Activated CD4-positive, alpha-beta T cell treated with anti-CD3 and anti-CD28 coated beads for 36 hours (primary cell): ENCODE measurements at regions not wholly inside any gene's neighbourhood (a gene's known extent, or its start where the extent isn't known, plus 50 kb on each side); places are given as distances from the start of the nearest gene placed in this dataset.
A peak's percentile ranks its signal among the peaks of the same experiment; 100 is the strongest.
"Not testable (repeated sequence)": the region's sequence is repeated elsewhere in the genome, so short reads cannot be mapped to it uniquely, and the experiment has no call there.

Experiments
- ATAC-seq: fragments of 200-7000 bp; cut with Tn5 transposase; one replicate; pipeline ENCODE4 v1.10.0; 2021; ENCODE audit warnings: mild to moderate bottlenecking, moderate library complexity
- CTCF ChIA-PET: fragments of 350-600 bp; sonication (Branson Sonifier 250); formaldehyde crosslinking; loops from one replicate; lab custom pipeline; 2021; ENCODE audit warnings: antibody characterized with exemption; lab: Charles Lee
- POLR2A ChIA-PET: fragments of 350-600 bp; sonication (Branson Sonifier 250); formaldehyde crosslinking; loops from one replicate; lab custom pipeline; 2021; ENCODE audit warnings: antibody characterized with exemption, inconsistent platforms; lab: Charles Lee
- DNase-seq: peaks from one replicate; pipeline ENCODE4 v3.0.0-alpha.2; 2020
- H3K27ac Mint-ChIP-seq: one replicate; pipeline ENCODE4 v1.8.0; 2021; ENCODE audit warnings: mixed read lengths
- H3K27me3 Mint-ChIP-seq: one replicate; pipeline ENCODE4 v1.8.0; 2021; ENCODE audit warnings: mixed read lengths
- H3K36me3 Mint-ChIP-seq: one replicate; pipeline ENCODE4 v1.8.0; 2021; ENCODE audit warnings: low read depth, mixed read lengths
- H3K4me1 Mint-ChIP-seq: one replicate; pipeline ENCODE4 v1.8.0; 2021; ENCODE audit warnings: mixed read lengths
- H3K4me3 Mint-ChIP-seq: one replicate; pipeline ENCODE4 v1.8.0; 2021; ENCODE audit warnings: mild to moderate bottlenecking, moderate library complexity, mixed read lengths
- H3K9me3 Mint-ChIP-seq: one replicate; pipeline ENCODE4 v1.8.0; 2021; ENCODE audit warnings: low read depth, mixed read lengths
- intact Hi-C, 2 experiments: fragments of 100-400 bp; cut with DNase I in 1 of 2; cut with micrococcal nuclease in 1 of 2; formaldehyde crosslinking; loops; one replicate each; pipeline versions ENCODE4 v1.14.2 to v1.15.1; 2022 to 2024; cut with DNase I, micrococcal nuclease

DNA sequence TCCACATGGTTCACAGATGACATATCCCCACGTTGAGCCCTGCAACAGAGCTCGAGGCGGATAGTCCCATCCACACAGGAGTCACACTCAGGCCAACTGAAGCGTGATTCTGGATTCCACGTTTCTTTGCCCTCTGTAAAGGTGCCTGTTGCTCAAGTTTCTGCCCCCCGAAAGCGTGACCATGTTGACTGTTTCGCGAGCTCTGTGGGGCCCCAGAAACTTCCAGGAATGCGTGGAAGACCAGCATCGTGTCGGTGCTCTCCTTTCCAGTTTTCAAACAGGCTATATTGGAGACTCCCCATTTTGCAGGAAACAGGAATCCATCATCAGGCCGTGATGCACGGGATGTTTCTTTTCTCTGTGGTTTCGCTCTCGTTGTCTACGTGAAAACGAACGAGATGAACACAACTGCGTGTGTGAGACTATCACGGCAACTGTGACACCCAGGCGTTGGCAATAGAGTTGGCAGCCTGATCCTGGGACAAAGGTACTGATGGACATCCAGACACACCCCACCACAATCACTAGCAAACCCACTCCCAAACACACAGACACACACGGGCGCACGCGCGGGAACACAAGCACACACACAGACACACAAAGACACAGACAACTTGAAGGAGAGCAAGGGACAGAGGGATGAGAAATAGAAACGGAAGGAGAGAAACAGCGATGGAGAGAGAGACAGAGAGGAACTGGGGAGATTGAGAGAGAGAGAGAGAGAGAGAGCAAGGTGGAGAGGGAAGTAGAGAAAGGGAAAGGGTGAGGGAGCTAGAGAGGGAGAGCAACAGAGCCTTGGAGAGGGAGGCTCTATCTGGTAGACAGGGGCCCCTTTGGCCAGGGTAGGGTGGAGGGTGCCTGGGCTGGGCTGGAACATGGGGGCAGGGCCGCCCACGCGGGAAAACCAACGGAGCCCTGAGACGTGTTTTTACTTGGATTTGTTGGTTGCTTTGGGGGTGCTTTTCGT lies 1609.3 kb downstream of the SPATA31A7 start:
- H3K27ac Mint-ChIP-seq, CTCF ChIA-PET, intact Hi-C loops, H3K36me3 Mint-ChIP-seq, ATAC-seq, H3K9me3 Mint-ChIP-seq: not testable (repeated sequence)
- peaks cover 33% of the 10 kb centered on the region for H3K4me1 Mint-ChIP-seq
- POLR2A ChIA-PET: interaction anchor here (1.1 kb wide), 1 partner anchor 1019 kb away, joined by 3 read pairs; no protein-coding TSS in a partner anchor
- DNase-seq: peak; percentile 48
- H3K4me3 Mint-ChIP-seq: peak overlapping the region; percentile 26
- H3K27me3 Mint-ChIP-seq: peaks cover 35% of the 10 kb centered on the region

DNA sequence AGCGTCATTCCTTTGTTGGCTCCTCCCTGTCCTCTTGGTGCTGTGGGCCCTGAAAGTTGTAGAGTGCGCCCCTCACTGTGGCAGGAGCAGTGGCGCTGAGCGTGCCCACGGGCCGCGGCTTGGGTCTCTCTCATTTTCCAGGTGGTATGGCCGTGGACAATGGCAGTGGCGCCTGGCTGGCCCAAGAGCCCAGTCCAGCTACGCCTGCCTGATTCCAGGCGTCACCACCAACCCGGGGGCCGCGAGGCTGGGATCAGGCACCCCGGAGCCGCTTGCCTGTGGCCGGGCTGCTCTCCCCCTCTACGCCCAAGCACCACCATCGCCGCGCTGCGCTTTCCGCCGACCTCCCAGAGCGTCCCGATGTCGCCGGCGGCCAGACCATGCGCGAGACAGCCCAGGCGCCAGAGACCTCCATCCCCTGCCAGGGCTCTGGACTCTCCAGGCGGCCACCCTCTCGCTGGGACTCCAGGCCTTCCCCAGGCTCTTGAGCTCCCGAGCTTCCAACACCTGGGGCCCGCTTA lies 1610.1 kb downstream of the SPATA31A7 start:
- H3K36me3 Mint-ChIP-seq, ATAC-seq, H3K9me3 Mint-ChIP-seq, H3K27ac Mint-ChIP-seq, CTCF ChIA-PET, intact Hi-C loops: not testable (repeated sequence)
- peak overlapping the region; percentile 26 for H3K4me3 Mint-ChIP-seq
- H3K27me3 Mint-ChIP-seq: peaks cover 42% of the 10 kb centered on the region
- peak; percentile 50 for DNase-seq
- peaks cover 33% of the 10 kb centered on the region for H3K4me1 Mint-ChIP-seq
- POLR2A ChIA-PET: interaction anchor here (1.1 kb wide), 1 partner anchor 1018 kb away, joined by 3 read pairs; no protein-coding TSS in a partner anchor

DNA sequence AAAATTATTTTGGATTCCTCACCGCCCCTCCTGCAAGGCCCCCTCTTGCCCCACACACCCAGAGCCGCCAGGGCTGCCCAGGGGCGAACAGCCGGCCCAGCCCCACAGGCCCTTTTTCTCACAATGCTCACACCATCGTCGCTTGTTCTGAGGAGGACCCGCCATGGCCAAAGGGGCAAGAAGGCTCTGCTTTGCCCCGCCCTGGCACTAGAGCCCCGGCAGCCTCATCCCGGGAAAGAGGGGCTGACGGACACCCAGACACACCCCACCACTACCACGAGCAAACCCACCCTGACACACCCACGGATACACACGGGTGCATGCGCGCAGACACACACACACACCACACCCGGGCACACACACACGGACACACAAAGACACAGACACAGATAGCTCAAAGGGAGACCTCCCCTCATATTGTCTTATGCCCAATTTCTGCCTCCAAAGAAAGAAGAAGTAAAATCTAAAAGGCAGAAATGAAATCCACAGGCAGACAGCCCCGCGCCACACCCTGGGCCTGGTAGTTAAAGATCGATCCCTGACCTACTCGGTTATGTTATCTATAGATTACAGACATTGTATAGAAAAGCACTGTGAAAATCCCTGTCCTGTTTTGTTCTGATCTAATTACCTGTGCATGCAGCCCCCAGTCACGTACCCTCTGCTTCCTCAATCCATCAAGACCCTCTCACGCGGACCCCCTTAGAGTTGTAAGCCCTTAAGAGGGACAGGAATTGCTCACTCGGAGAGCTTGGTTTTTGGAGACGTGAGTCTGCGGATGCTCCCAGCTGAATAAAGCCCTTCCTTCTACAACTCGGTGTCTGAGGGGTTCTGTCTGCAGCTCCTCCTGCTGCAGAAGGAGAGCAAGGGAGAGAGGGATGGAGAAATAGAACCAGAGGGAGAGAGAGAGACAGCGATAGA lies 1610.9 kb downstream of the SPATA31A7 start:
- H3K4me1 Mint-ChIP-seq: peaks cover 33% of the 10 kb centered on the region
- POLR2A ChIA-PET, CTCF ChIA-PET, intact Hi-C loops, H3K27ac Mint-ChIP-seq, H3K36me3 Mint-ChIP-seq, ATAC-seq, H3K9me3 Mint-ChIP-seq: not testable (repeated sequence)
- DNase-seq: peak; percentile 41
- peak overlapping the region; percentile 52 for H3K4me3 Mint-ChIP-seq
- H3K27me3 Mint-ChIP-seq: peaks cover 47% of the 10 kb centered on the region

DNA sequence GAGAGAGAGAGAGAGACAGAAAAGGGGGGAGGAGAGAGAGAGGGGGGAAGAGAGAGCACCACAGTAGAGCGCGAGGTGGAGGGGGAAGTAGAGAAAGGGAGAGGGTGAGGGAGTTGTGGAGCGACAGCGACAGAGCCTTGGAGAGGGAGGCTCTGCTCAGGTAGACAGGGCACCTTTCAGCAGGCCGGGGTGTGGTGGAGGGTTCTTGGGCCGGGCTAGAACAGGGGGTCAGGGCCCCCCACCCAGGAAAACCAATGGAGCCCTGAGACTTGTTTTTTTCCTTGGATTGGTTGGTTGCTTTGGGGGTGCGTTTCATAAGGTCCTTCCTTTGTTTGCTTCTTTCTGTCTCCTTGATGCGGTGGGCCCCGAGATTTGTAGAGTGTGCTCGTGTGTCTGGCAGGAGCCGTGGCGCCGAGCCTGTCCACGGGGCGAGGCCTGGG lies 1611.6 kb downstream of the SPATA31A7 start:
- peaks cover 33% of the 10 kb centered on the region for H3K4me1 Mint-ChIP-seq
- peaks cover 50% of the 10 kb centered on the region for H3K27me3 Mint-ChIP-seq
- H3K36me3 Mint-ChIP-seq, ATAC-seq, H3K9me3 Mint-ChIP-seq, H3K27ac Mint-ChIP-seq, intact Hi-C loops, POLR2A ChIA-PET, CTCF ChIA-PET: not testable (repeated sequence)
- peak overlapping the region; percentile 52 for H3K4me3 Mint-ChIP-seq
- peak; percentile 42 for DNase-seq

DNA sequence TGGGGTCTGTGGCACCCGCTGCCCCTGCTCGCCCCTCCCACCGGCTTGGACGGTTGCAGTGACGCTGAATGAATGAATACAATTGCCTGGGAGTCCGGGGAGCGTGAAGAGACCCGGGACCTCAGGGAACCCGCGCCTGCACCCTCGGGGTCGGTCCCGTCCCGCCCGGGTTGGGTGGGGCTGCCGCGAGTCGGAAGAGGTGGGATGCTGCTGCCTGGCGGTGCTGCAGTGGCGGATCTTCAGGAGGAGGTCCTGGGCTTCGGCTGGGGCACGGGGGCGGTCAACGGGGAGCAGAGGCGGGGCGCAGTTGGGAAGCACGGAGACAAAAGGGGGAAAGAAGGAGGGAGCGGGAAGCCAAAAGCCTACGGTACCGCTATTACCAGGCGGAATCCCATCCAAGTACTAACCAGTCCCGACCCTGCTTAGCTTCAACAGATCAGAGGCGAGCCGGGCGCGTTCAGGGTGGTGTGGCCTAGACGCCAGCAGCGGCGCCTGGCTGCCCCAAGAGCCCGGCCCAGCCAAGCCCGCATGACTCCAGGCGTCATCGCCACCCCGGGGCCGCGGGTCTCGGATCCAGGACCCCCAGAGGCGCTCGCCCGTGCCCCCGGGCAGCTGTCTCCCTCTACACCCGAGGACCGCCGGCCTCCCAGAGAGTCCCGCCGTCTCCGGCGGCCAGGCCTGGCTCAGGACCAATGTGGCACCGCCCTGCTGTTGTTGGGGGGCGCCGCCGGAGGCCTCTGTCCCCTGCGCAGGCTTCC lies 1612.3 kb downstream of the SPATA31A7 start:
- intact Hi-C loops: not testable (repeated sequence)
- peaks cover 33% of the 10 kb centered on the region for H3K4me1 Mint-ChIP-seq

DNA sequence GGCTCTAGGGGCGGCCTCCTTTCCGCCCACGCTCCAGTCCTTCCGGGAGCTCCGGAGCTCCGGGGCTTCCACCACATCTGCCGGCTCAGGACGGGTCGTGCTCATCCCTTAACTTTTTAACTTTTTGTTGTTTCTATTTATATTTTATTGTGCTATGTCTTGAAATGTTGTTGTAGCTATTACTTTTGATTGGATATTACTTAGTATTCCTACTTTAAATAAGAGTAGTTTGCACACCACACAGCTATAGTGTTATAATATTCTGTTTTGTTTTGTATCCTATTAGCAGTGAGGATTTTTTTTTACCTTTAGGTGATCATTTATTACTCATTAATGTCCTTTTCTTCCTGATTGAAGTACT lies 1612.9 kb downstream of the SPATA31A7 start:
- intact Hi-C loops, H3K36me3 Mint-ChIP-seq, CTCF ChIA-PET, H3K9me3 Mint-ChIP-seq, H3K27ac Mint-ChIP-seq, DNase-seq, ATAC-seq: not testable (repeated sequence)
- peaks cover 33% of the 10 kb centered on the region for H3K4me1 Mint-ChIP-seq
- POLR2A ChIA-PET: interaction anchor here (0.6 kb wide), 1 partner anchor 1014 kb away, joined by 4 read pairs; no protein-coding TSS in a partner anchor
- H3K4me3 Mint-ChIP-seq: peak overlapping the region; percentile 52
- H3K27me3 Mint-ChIP-seq: peaks cover 52% of the 10 kb centered on the region

More for the DNA sequence above, 1612.3 kb downstream of the SPATA31A7 start:
- POLR2A ChIA-PET: interaction anchor here (0.6 kb wide), 1 partner anchor 1015 kb away, joined by 4 read pairs; no protein-coding TSS in a partner anchor
- DNase-seq (peak; percentile 77), ATAC-seq (peak; percentile 97)
- H3K9me3 Mint-ChIP-seq, H3K27ac Mint-ChIP-seq, H3K36me3 Mint-ChIP-seq, CTCF ChIA-PET: not testable (repeated sequence)
- peaks cover 50% of the 10 kb centered on the region for H3K27me3 Mint-ChIP-seq
- peak overlapping the region; percentile 52 for H3K4me3 Mint-ChIP-seq

DNA sequence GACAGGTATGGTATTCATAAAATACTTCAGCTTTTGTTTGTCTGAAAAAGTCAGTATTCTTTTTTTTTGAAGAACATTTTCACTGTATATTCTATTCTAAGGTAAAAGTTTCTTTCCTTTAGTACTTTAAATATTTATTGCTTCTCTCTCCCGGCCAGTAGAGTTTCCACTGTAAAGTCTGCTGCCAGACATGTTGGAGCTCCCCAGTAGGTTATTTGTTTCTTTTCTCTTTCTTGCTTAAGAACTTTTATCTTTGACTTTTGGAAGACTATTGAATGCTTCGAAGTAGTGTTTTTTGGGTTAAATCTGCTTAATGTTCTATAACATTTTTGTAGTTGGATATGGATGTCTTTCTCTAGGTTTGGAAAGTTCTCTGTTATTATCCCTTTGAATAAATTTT lies 1613.3 kb downstream of the SPATA31A7 start:
- H3K36me3 Mint-ChIP-seq, ATAC-seq, H3K27ac Mint-ChIP-seq, DNase-seq, H3K9me3 Mint-ChIP-seq, CTCF ChIA-PET, intact Hi-C loops: not testable (repeated sequence)
- H3K4me1 Mint-ChIP-seq: peaks cover 33% of the 10 kb centered on the region
- peak overlapping the region; percentile 52 for H3K4me3 Mint-ChIP-seq
- H3K27me3 Mint-ChIP-seq: peaks cover 56% of the 10 kb centered on the region
- POLR2A ChIA-PET: interaction anchor here (0.6 kb wide), 1 partner anchor 1014 kb away, joined by 4 read pairs; no protein-coding TSS in a partner anchor

DNA sequence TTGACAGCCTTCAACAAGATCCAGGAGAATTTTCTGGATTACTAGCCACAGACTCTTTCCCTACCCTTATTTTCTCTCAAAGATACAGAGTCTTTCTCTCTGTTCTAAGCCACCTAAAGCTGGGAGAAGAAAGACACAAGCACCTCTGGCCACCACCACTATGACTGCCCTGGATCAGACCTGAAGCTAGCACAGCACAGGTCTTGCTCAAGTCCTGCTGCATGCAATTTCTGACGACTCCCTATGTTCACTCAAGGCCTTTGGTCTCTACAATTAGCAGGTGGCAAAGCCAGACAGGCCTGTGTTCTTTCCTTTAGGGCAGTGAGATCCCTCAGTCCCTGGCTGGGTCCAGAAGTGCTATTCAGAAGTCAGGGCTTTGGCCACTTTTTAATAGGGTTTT lies 1614.5 kb downstream of the SPATA31A7 start:
- DNase-seq, POLR2A ChIA-PET, CTCF ChIA-PET, ATAC-seq, H3K9me3 Mint-ChIP-seq, intact Hi-C loops, H3K27ac Mint-ChIP-seq, H3K36me3 Mint-ChIP-seq, H3K4me3 Mint-ChIP-seq: not testable (repeated sequence)
- peaks cover 56% of the 10 kb centered on the region for H3K27me3 Mint-ChIP-seq
- peaks cover 27% of the 10 kb centered on the region for H3K4me1 Mint-ChIP-seq

DNA sequence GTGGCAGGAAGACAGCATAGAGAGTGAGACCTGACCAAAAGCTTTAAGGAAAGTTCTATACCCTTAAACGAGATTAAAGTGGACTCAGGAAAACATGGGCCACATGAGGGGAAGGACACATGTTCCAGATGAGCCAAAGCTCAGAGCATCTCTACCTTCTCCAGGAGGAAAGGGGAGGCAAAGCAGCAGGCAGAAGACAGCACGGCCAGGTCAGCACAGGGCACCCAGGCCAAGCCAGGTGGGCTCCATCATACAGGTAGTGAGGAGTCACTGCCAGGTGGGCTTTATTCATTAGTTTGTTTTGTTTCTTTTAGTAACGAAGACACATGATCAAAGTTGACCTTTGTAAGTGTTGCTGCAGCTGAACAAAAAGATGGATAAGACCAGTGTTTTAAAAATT lies 1617.6 kb downstream of the SPATA31A7 start:
- H3K4me3 Mint-ChIP-seq, H3K9me3 Mint-ChIP-seq, intact Hi-C loops, POLR2A ChIA-PET, H3K36me3 Mint-ChIP-seq, CTCF ChIA-PET, H3K27ac Mint-ChIP-seq, H3K4me1 Mint-ChIP-seq, DNase-seq, ATAC-seq: not testable (repeated sequence)
- H3K27me3 Mint-ChIP-seq: peaks cover 38% of the 10 kb centered on the region

DNA sequence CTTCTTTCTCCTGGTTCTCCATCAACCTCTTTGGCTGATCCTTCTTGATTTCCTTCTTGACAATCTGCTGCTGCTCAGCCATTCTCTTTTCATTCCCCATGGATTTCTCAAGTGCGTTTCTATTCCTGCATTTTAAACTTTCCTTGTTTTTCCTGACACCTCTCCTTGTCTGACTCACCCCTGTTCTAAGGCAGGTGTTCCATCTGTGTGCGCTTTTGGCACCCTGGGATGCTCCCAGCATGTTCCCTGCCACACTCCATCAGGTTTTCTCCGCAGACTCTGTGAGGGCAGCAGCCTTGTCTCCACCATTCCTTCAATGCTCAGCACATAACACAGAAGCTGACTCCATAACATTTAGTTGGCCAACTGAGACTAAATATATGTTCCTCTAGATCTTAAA lies 1618.2 kb downstream of the SPATA31A7 start:
- intact Hi-C loops, H3K27ac Mint-ChIP-seq, ATAC-seq, H3K9me3 Mint-ChIP-seq, H3K4me3 Mint-ChIP-seq, H3K4me1 Mint-ChIP-seq, CTCF ChIA-PET, H3K36me3 Mint-ChIP-seq, POLR2A ChIA-PET, DNase-seq: not testable (repeated sequence)
- peaks cover 42% of the 10 kb centered on the region for H3K27me3 Mint-ChIP-seq
